Cortex of kidney (tissue), 1 donor: ENCODE measurements at regions not wholly inside any gene's neighbourhood (a gene's known extent, or its start where the extent isn't known, plus 50 kb on each side); places are given as distances from the start of the nearest gene placed in this dataset.

Source experiments
- DNase-seq: peaks from one replicate; lab custom pipeline; 2025; lab: John Stamatoyannopoulos, UW

DNA sequence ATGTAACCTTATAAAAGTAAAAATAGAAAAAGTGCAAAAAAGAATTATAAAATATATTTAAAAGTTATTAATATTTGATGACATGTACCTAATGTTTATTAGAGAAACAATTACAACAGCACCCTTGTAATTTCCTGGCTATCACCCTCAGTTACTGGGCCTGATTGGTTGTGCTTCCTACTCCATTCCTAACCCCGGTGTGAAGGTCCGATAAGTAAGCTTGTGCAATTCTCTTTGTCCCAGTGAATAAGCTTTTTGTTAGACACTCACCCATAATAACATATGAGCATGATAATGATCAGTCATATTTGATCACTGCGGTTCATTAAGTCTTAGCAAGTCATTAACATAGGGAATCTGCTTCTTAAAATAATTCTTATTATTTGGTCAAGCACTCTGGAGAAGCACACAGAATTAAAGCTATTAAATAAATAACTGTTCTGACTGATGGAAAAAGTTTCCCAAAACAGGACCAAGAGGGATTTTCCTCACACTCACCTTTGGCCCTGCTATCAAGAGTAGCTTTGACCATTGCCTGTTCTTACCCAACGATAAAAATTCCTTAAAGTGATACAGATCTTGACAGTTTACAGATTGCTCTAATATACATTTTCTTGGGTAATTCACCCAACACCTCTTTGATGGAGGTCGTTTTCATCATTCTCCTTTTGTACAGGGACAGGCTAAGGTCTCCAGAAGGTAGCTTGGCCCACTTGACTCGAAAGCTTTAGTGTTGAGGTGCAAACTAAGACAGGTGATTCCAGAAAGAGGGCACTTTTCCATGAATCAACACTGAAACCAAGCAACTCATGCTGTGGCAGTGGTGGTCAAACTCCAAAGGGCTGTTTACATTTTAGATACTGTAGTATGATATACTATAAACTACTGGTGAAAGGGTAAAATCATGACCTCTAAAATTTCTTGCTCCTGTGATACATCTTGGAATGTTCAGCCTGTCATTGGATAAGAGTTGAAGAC, 543.0 kb upstream of the KCNMB2 start:
- no peak for DNase-seq

DNA sequence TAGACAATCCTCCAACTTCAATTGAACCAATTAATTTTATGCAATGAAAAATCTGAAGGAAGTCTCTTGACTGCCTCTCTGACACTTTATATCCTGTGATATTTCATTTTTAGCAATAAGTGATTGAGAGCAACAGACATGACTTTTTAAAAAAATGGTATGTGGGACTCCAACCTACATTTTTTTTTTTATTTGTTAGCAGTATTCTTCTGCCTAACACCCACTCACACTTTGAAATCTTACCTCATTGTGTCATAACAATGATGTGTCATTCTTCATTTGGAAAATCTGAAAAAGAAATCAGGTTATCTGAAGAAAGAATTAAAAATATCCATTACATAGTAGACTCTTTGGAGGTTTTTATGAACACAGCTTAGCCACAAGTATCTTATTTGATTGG, 541.3 kb upstream of the KCNMB2 start:
- no peak for DNase-seq

DNA sequence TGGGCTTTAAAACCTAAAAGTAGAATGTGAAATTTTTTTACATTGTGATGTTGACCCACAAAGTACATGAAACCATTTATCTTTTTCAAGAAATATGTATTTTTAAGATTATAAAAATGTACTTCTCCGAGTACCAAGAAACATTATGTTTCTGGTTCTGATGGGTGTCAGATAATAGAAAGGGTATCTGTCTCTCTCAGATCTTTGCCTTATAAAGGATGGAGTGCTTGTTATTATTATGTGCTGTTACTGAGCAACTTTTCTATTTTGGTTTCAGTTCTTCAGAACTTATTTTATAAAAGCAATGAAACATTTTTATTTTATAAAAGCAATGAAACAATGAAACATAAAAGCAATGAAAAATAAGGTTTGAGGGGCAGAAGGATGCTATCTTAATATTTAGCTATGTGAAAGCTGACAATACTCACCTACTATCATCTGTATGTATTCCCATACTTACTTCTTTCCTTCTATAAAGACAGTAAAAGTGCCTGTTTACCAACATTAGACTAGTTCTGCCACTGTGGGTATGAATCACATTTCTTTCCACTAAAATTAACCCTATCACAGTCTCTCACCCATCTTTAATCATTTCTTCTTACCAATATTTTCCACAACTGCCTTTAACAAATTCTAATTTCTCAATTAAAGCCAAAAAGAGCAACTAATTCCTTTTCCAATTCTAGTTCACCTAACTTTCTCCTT, 540.7 kb upstream of the KCNMB2 start:
- no peak for DNase-seq

DNA sequence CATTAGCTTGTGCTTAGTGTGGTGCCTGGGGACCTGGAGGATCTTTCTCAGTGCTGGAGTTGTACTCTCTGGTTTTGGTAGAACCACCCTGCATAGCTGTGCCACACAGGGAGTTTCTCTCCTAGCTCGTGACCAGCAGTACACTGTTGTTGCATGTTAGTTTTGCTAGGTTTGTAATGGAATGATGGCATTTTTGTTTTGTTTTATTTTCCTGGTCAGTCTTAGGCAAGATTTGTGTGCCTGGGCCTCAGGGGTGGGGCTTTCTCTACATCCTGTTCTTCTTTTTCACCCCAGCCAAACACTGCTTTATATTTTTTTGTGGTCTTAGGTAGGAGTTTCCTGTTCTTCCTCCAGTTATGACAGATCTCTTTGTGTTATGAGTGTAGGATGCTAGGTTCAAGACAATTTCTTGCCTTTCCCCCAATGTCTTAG, 534.5 kb upstream of the KCNMB2 start:
- no peak for DNase-seq

DNA sequence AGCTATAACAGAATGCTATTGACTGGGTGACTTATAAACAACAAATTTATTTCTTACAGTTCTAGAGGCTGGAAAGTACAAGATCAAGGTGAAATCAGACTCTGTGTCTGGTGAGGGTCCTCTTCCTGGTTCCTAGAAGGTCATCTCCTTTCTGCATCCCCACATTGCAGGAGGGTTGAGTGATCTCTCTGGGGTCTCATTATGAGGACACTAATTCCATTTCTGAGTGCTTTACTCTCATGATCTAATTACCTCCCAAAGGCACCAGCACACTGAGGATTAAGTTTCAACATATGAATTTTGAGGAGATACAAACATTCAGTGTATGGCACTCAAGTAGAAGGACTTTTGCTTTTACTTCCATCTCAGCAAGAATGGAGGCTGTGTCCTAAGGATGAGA, 534.1 kb upstream of the KCNMB2 start:
- DNase-seq, result no peak

DNA sequence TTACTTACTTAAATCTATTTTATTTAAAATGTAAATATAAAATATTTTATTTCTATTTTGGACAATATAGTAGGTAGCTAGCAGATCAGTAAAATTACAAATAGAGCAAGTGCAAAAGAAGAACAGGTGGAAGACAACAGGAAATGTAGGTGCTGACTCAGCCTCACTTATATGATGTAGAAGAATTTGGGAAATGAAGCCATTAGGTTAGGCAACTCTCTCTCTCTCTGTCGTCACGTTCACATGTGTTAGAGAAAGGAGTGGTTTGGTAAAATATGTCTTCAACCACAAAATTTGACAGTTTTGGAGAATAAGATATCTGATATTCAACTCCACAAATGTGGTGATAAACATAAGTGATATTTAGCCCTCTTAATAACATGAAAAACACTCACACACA, 532.5 kb upstream of the KCNMB2 start:
- DNase-seq, result no peak

DNA sequence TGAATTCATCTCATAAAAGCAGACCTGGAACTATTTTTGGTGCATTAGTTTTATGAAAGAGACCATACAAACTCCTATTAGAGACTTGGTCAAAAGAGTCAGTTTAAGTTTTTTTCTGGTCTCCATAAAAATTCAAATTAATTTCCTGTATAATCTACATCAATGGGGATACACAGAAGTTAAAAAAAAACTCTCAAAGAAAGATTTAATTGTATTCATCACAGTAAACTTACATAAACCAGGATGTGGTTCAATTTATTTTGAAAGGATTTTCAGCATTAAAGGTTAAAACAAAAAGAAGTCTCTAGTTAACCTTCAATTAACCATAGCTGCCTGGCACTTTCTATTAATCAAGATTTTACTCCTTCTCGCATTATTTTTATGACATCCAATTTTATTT, 530.3 kb upstream of the KCNMB2 start:
- no peak for DNase-seq

DNA sequence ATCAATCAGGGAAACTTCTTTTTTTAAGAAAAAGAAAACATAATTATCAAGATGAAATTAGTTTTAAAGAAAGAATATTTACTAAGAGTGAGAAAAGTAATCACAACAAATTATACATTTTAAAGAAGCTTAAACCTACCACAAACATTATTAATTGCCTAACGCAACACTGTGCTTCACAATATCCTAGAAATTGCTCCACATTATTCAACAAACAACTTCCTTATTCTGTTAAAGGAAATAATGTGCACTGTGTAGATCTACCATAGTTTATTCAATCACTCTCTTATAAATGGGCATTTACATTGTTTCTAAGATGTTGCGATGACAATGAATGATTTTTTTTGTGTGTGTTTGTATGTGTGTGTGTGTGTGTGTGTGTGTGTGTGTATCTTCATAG, 525.9 kb upstream of the KCNMB2 start:
- DNase-seq, result no peak

DNA sequence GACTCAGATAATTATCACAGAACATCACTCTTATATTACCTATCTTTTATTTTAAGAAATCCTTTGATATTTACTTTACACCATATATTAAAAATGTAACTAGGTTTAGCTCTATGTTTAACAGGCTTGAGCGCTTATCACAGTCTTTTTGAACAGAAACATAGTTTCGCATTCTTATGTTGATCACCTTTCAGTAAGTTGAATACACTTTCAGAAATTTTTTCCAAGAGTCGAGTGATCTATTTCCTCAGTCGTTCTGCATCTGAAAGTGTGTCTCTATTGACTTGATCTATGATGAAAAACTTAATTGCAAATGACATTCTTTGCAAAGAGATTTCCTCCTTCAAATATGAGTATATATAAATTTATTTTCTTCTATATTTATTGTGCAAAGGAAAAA, 516.6 kb upstream of the KCNMB2 start:
- DNase-seq, result no peak

DNA sequence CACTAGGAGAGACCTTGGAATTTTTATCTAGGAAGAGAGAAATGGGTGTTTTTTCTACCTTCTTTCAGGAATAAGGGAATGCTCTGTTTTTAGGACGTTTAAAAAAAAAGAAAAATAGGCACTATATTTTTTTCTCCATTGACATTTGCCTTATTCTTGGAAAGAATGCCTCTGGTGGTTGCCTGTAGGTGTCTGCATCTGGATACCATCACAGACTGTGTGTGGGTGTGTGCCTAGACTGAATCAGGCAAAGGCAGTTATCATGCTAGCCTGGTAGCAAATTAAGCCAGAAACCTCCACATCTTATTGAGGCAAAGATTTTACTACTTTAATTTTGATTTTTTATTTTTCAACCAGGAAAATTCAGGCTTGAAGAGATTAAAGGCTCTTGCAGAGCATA, 513.6 kb upstream of the KCNMB2 start:
- DNase-seq, result no peak

DNA sequence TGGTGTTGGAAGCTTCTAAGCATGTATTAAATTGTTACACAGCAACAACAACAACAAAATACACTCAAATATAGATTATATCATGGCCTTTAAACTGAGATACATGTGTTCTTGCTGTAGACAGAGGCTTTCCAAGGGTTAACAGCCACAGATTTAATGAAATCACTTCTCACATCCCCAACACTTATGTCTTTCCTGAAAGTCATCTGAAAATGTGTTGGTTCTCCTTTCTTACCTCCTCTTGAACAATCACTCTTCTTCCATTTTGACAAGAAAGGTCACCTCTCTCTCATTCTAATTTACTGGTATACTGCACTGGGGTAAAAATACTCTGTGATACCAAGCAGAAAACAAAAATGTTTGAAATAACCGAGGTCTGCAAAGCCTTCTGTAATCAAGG, 507.3 kb upstream of the KCNMB2 start:
- no peak for DNase-seq

DNA sequence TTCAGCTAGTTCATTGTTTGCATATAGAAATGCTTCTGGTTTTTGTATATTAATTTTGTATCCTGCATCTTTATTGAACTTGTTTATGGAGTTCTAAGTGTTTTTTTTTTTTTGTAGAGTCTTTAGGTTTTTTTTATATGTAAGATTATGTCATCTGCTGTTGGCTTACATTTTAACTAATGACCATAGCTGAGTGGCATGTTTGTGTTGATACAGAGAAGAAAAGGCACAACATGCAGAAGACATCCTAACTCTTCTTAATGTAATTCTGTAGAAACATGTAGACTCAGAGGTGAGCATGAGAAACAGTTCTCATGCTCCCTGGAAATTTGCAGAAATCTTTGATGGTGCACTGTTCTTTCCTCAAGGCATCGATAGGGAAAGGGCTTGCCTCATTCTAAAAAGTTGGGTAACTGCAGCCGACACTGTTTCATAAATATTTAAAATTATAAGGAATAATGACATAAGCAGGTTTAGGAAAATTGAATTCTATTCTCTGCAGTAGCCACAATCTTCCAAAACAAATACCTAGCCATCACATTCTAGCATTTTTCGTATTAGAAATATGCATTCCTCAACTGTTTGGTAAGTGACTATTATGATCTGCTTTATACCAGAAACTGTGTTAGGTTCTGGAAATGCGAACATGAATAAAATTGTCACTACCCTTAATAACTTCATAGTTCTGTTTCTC, 499.6 kb upstream of the KCNMB2 start:
- no peak for DNase-seq

DNA sequence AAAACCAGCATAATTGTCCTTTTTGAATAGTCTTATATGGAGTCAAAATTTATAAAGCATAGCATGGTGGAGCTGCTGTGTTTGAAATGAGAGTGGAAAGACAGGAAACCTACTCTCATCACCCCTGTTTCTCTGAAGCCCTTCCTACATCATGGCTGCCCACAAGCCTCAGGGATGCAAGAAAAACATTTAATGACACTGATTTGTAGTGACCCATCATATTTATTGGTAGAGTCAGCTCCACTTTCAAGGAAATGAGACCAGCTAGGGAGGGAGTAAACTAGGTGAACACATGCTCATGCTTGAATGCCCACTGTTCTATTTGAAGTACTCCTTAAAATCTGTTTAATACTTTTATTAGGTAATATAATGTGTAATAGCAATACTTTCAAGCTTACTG, 494.3 kb upstream of the KCNMB2 start:
- no peak for DNase-seq

DNA sequence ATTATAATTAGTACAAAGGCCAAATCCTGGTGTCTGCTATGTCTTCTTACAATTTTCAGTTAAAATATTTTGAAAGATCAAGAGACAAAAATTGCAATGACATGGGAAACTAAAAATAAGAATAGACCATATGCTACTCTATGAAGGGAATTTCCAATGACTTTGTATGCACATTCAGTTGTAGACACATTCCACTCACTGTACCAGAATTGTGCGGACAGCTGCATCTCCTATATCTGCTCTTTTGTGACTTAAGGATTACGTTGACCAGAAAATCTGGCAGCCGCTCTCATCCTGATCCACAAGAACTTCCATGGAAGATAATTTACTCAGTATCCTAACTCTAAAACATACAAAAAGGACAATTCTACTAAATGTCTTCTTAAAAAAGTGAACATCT, 493.9 kb upstream of the KCNMB2 start:
- DNase-seq, result no peak

DNA sequence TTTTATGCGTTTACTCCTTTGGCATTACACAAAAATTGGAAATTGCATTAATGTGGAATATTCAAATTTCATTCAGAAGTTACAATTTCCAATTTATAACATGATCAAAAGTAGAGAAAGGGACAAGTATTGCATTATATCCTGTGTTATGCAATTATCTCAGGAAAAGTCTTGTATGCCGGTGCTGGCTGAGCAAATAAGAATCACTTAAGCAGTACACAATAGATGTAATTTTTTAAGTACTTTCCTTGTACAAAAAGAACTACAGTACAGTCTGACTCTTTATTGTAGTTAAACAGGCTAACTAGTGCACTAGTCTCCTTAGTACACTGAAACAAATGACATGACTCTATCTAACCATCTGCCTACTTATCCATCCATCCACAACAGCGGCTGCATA, 493.2 kb upstream of the KCNMB2 start:
- no peak for DNase-seq

DNA sequence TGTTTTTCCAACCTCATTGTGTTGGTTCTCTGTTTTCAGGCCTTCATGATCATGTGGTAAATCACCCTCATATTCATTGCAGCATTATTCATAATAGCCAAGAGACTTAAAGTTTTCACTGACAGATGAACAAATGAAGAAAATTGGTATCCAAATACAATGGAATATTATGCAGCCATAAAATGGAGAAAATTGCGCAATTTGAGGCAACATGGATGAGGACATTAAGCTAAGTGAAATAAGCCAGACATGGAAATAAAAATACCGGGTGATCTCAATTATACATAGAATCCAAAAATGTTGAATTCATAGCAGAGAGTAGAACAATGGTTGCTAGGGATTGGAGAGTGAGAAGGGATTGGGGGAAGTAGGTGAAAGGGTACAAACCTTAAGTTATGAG, 491.9 kb upstream of the KCNMB2 start:
- no peak for DNase-seq

DNA sequence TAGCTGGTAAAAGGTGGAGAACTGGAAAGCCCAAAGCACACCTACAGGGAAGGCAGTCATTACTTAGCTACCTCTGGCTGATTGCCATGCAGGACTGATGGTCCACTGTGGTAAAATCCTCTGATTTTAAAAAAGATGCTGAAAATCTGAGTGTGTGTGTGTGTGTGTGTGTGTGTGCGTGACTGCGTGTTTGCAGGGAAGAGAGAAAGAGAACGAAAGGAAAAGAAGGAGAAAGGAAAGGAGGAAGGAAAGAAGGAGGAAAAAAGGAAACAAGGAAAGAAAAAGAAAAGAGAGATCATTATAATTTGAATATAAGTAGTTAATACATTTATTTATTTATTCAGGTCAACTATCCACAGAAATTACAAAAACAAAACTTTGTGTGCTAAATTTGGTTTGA, 488.7 kb upstream of the KCNMB2 start:
- no peak for DNase-seq

DNA sequence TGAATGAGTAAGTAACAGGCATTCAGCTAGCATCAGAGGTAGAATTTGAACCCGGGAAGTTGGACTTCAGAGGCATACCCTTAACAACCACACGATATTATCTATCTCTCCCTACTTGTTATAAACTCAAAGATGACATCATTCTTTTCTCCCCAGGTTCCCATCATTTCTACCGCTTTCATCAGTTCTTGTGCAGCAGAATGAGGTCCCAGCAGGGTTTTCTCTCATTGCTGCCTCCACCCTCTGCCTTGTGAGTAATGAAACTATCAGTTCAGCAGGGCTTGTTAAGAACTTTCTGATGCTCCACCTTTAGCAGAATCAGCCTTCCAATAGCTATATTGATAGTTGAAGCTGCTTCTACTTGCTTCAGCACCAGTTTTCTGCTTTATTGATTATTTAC, 487.5 kb upstream of the KCNMB2 start:
- no peak for DNase-seq

DNA sequence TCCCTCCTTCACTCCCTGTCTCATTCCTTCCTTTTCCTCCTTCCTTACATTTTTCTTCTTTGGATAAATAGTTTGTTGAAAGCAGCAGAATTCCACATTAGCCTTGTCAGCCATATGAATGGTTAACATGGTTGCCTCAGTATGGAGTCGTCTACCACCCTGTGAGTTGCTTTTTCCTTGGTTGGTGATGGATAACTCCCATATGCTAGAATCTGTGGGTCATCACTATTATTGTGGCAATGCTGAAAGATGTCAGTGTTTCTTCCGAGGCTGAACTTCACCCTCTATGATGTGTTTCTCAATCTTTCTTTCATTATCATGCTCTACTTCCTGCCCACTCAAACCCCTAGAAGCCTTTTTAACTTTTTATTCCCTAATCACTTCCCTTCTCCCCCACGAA, 481.8 kb upstream of the KCNMB2 start:
- no peak for DNase-seq

DNA sequence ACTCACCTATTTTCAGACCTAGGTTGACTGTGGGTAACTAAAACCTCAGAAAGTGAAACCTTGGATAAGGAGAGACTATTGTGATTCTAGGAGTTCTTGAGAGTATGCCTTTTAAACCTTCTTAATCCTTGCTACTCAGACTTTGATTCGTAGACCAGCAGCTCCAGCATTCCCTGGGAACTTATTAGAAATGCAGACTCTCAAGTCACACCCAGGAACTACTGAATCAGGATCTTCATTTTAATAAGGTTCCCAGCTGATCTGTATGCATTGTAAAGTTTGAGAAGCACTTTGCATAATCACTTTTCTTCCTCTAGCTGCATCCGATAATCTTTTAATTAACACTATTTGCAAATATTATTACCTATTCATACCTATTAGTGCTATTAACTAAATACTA, 480.3 kb upstream of the KCNMB2 start:
- DNase-seq, result no peak

DNA sequence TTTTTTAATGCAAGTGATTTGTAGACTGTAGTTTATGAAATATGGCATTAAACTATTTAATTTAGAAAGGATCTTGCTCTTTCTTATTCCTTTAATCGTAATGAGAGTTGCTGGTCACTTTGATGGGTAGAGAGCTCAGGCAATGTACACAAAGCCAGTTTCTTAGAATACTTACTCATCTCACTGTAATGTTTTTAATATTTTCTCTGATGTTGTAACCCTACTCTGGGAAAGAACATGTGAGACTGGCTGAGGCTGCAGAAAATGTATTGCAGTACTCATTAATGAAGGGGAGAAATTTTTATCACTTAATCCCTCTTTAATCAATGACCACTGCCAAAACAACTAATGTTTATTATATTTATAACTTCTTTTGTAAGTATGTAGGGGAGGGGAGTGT, 479.4 kb upstream of the KCNMB2 start:
- DNase-seq, result no peak

DNA sequence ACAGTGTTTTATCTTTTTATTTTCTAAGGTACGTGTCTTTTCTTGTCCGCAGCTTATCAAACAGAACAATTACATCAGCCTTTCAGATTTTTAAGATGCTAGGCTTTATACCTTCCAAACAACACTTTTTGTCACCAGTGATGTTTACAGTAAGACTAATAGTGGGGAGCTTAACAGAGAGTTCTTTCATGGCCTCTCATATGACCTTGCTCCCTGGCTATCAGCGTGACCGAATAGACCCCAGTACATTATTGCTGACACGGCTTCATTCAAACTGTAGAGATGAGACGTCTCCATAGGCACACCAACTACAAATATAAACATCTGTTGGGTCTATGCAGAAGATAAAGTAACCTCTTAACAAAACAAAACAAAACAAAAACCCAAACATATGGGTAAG, 477.6 kb upstream of the KCNMB2 start:
- DNase-seq, result no peak

DNA sequence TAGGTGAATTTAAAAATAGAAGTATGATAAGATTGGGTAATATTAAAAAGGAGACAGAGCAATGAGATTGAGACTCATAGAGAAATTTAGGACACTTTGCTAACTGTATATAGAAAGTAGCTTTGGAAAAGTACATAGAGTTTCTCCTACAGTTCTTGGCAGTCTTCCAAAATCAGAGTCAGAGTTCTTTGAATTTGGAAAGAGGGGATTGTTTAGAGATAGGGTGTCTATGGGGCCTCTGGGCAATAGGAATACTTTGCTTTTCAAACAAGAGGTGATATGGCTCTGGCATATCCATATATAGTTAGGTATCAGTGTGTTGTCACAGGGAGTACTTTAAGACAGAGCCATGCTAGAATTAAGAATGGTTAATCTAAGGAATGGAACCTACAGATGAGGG, 477.1 kb upstream of the KCNMB2 start:
- DNase-seq, result no peak
